K562 (cell line): ENCODE measurements at regions not wholly inside any gene's neighbourhood (a gene's known extent, or its start where the extent isn't known, plus 50 kb on each side); places are given as distances from the start of the nearest gene placed in this dataset.

Experiments
- ATAC-seq: fragments of 200-7000 bp; cut with Tn5 transposase; 3 replicates; pipeline ENCODE4 v1.9.1; 2020; ENCODE audit warnings: moderate library complexity
- BruUV-seq: library from RNA; stranded (reverse); fragments of 400-500 nt; replicated peaks from 2 replicates; lab custom pipeline; 2021; lab: Mats Ljungman, UMichigan
- CTCF ChIA-PET: fragments of 300-600 bp; formaldehyde crosslinking; extraction: SDS; loops from one replicate; lab custom pipeline; 2021; ENCODE audit warnings: low intra/inter-chr PET ratio; lab: Yijun Ruan, JAX
- POLR2A ChIA-PET: fragments of 300-600, 350-650 bp; sonication (Branson Sonifier 250); formaldehyde crosslinking; extraction: SDS; loops from one replicate; lab custom pipeline; 2021; ENCODE audit warnings: antibody characterized with exemption, inconsistent platforms; lab: Yijun Ruan, JAX
- DNase-seq, 4 experiments: peaks; one replicate each; pipeline versions ENCODE4 v3.0.0 to v3.0.0-alpha.2; 2011 to 2018; ENCODE audit warnings: low spot score in 3 of 4, mixed read lengths in 3 of 4; ENCODE audit errors: extremely low read depth in 1 of 4
- FAIRE-seq: peaks from 2 replicates; lab custom pipeline; 2011; peaks lifted over from hg19 to GRCh38; lab: Jason Lieb, UNC
- H2AFZ ChIP-seq: 2 replicates; pipeline ENCODE4 v1.6.0; 2011; ENCODE audit warnings: low read depth, low read length, control low read depth, inconsistent platforms
- H3K27ac ChIP-seq: fragments of 200-600 bp; 3 replicates; pipeline ENCODE4 v1.8.0; 2011; ENCODE audit warnings: low read depth, mild to moderate bottlenecking, control low read depth, inconsistent platforms, low read length, moderate library complexity, mixed read lengths; ENCODE audit errors: extremely low read depth
- H3K27me3 ChIP-seq, 2 experiments: fragments of 300-600 bp in 1 of 2; 2 replicates in 1 of 2; 3 replicates in 1 of 2; pipeline versions ENCODE4 v1.6.0 to v1.8.0; 2011; ENCODE audit warnings: inconsistent platforms in 2 of 2, low read length in 2 of 2, mild to moderate bottlenecking in 1 of 2, mixed read lengths in 1 of 2, moderate library complexity in 1 of 2; ENCODE audit not compliant: control insufficient read depth in 2 of 2, insufficient read depth in 2 of 2
- H3K36me3 ChIP-seq: fragments of 300-600 bp; 3 replicates; pipeline ENCODE4 v1.8.0; 2011; ENCODE audit warnings: mild to moderate bottlenecking, low read length, inconsistent platforms; ENCODE audit not compliant: control insufficient read depth, insufficient read depth
- H3K4me1 ChIP-seq, 2 experiments: fragments of 200-600 bp in 1 of 2; replicated peaks in 1 of 2; 2 replicates in 1 of 2; 3 replicates in 1 of 2; pipeline versions ENCODE4 v1.5.1 to v1.8.0; 2011; ENCODE audit warnings: inconsistent platforms in 2 of 2, low read length in 2 of 2, mild to moderate bottlenecking in 1 of 2, mixed read lengths in 1 of 2, moderate library complexity in 1 of 2; ENCODE audit not compliant: control insufficient read depth in 2 of 2, insufficient read depth in 2 of 2
- H3K4me2 ChIP-seq: 2 replicates; pipeline ENCODE4 v1.6.1; 2011; ENCODE audit warnings: low read length, control low read depth, inconsistent platforms, mixed read lengths; ENCODE audit not compliant: insufficient read depth
- H3K4me3 ChIP-seq: fragments of 200-600 bp; sonication (generic), shearing (Covaris generic); 2 replicates; pipeline ENCODE4 v1.5.1; 2016; ENCODE audit warnings: control low read depth, inconsistent platforms
- H3K79me2 ChIP-seq: fragments of 200-600 bp; 3 replicates; pipeline ENCODE4 v1.8.0; 2011; ENCODE audit warnings: low read length, inconsistent platforms; ENCODE audit not compliant: control insufficient read depth, insufficient read depth
- H3K9ac ChIP-seq, 2 experiments: 2 replicates each; pipeline versions ENCODE4 v1.6.0 to v1.6.1; 2011; ENCODE audit warnings: low read depth in 2 of 2, low read length in 2 of 2, control low read depth in 1 of 2, inconsistent platforms in 1 of 2, mild to moderate bottlenecking in 1 of 2, mixed read lengths in 1 of 2; ENCODE audit not compliant: insufficient read depth in 1 of 2
- H3K9me1 ChIP-seq: one replicate; pipeline ENCODE4 v1.6.0; 2011; ENCODE audit warnings: inconsistent platforms, mild to moderate bottlenecking, low read length, moderate library complexity; ENCODE audit not compliant: control insufficient read depth, insufficient read depth
- H3K9me3 ChIP-seq: replicated peaks from 2 replicates; pipeline ENCODE4 v1.5.1; 2011; ENCODE audit warnings: low read depth, low read length, inconsistent platforms; ENCODE audit not compliant: control insufficient read depth, insufficient read depth
- H4K20me1 ChIP-seq: replicated peaks from 2 replicates; pipeline ENCODE4 v1.6.1; 2011; ENCODE audit warnings: low read length, inconsistent platforms, mixed read lengths; ENCODE audit not compliant: control insufficient read depth, insufficient read depth
- CTCF ChIP-seq, 3 experiments: IDR thresholded peaks in 2 of 3; conservative IDR thresholded peaks in 1 of 3; 2 replicates each; pipeline ENCODE4 v1.5.1; 2011 to 2012; ENCODE audit warnings: low read length in 3 of 3, mild to moderate bottlenecking in 3 of 3, control low read depth in 2 of 3, improper control_type of control experiment in 1 of 3, inconsistent platforms in 1 of 3, low read depth in 1 of 3, mixed read lengths in 1 of 3, moderate library complexity in 1 of 3; ENCODE audit not compliant: insufficient read depth in 2 of 3
- MCM7 ChIP-seq, 2 experiments: fragments of 450-650 bp; IDR thresholded peaks; 2 replicates each; pipeline ENCODE4 v1.6.1; 2016 to 2018
- STAG1 ChIP-seq: sonication (generic); formaldehyde crosslinking; IDR thresholded peaks from 2 replicates; pipeline ENCODE4 v1.5.0; 2020; ENCODE audit warnings: missing genetic modification reagents, borderline replicate concordance
- WGBS: fragments of 100-300 bp; shearing (Covaris generic); methylation state at CpG from one replicate; pipeline ENCODE4 v1.1.6; 2016; ENCODE audit warnings: low coverage, mixed read lengths; ENCODE audit not compliant: insufficient coverage; ENCODE audit errors: missing lambda C conversion rate; 5-methylcytosine and 5-hydroxymethylcytosine counted together
- in situ Hi-C: fragments of 300-500 bp; cut with MboI; formaldehyde crosslinking; loops from 4 replicates; pipeline ENCODE4 v1.15.0; 2018; ENCODE audit warnings: inconsistent platforms, mixed read lengths
- intact Hi-C: fragments of 100-400 bp; cut with micrococcal nuclease; formaldehyde crosslinking; loops from 2 replicates; pipeline ENCODE4 v1.14.2; 2022

GRCh38 chr7:45259227-45259596 is 101.6 kb downstream of the RAMP3 start:
- Histone ChIP-seq H4K20me1 (peaks cover 6% of the 10 kb centered on the region; the same call in 1 of the 2 replicates), H3K27me3 (peaks cover 0 to 40% of the 10 kb centered on the region in 2 experiments; a peak in 4 of 5 replicates)
- intact Hi-C loops (no loop called here), in situ Hi-C loops (no loop called here)
- ChIA-PET CTCF (interaction anchor here (0.6 to 2.6 kb wide), 3 partner anchors 41 to 1046 kb away, joined by 3 to 56 read pairs (median 3); no protein-coding TSS in a partner anchor), POLR2A (no interaction called here)
- TF ChIP-seq MCM7 (IDR thresholded peaks at IDR 0.05) (no peak), STAG1 (CRISPR knock-in tag) (no peak), CTCF (IDR thresholded peaks at IDR 0.05 in 2 of 3, conservative IDR thresholded peaks at IDR 0.05 in 1 of 3; ENCODE audit: insufficient read depth in 2 of 3, low read depth in 1 of 3, low read length in 3 of 3) (no peak)
- TF ChIP-seq, all 486 proteins: peak for 0
- no peaks in the 10 kb centered on the region for H3K79me2 ChIP-seq
- 0% methylated on average over 3 of the region's 4 CpGs for whole genome bisulfite sequencing
- BruUV-seq, result no TSS peak
- no peak for DNase-seq
- H3K4me2 ChIP-seq, result no peak overlapping the region
- no peak for FAIRE-seq
- H3K4me1 ChIP-seq, result peaks cover 0 to 8% of the 10 kb centered on the region in 2 experiments; a peak in 2 of 5 replicates
- H3K9me1 ChIP-seq, result no peaks in the 10 kb centered on the region
- H3K36me3 ChIP-seq, result no peaks in the 10 kb centered on the region
- no peak overlapping the region for H2AFZ ChIP-seq
- no peak overlapping the region for H3K27ac ChIP-seq
- no peak overlapping the region for H3K4me3 ChIP-seq
- H3K9me3 ChIP-seq, result no peaks in the 10 kb centered on the region
- no peak overlapping the region for H3K9ac ChIP-seq
- ATAC-seq, result no peak
